IMR-90 (cell line): ENCODE measurements at regions not wholly inside any gene's neighbourhood (a gene's known extent, or its start where the extent isn't known, plus 50 kb on each side); places are given as distances from the start of the nearest gene placed in this dataset.

Experiments
- ATAC-seq: fragments of 200-7000 bp; cut with Tn5 transposase; 2 replicates; pipeline ENCODE4 v1.9.1; 2020; ENCODE audit warnings: low read depth, mild to moderate bottlenecking, moderate library complexity
- BruUV-seq: library from RNA; stranded (reverse); fragments of 400-500 nt; replicated peaks from 2 replicates; lab custom pipeline; 2021; lab: Mats Ljungman, UMichigan
- CTCF ChIA-PET: fragments of 300-600 bp; formaldehyde crosslinking; extraction: SDS; loops from one replicate; lab custom pipeline; 2021; ENCODE audit warnings: antibody characterized with exemption; lab: Yijun Ruan, JAX
- POLR2A ChIA-PET: fragments of 300-600 bp; sonication (Branson Sonifier 250); formaldehyde crosslinking; loops from one replicate; lab custom pipeline; 2022; ENCODE audit warnings: antibody characterized with exemption; ENCODE audit not compliant: unreplicated experiment; lab: Charles Lee
- DNase-seq: peaks from one replicate; pipeline ENCODE4 v3.0.0; 2013
- H2AFZ ChIP-seq: replicated peaks from 2 replicates; pipeline ENCODE3; 2013; ENCODE audit warnings: low read length, mild to moderate bottlenecking; ENCODE audit not compliant: poor library complexity
- H2AK5ac ChIP-seq: 2 replicates; pipeline ENCODE4 v1.6.1; 2013; ENCODE audit warnings: low read depth, low read length, inconsistent platforms
- H2AK9ac ChIP-seq: replicated peaks from 2 replicates; pipeline ENCODE3; 2013; ENCODE audit warnings: mild to moderate bottlenecking, low read depth, low read length, moderate library complexity; ENCODE audit not compliant: poor library complexity
- H2BK120ac ChIP-seq: 2 replicates; pipeline ENCODE4 v1.6.1; 2013; ENCODE audit warnings: low read depth, low read length, inconsistent platforms
- H2BK15ac ChIP-seq: 3 replicates; pipeline ENCODE4 v1.6.1; 2013; ENCODE audit warnings: low read depth, low read length, inconsistent platforms
- H2BK20ac ChIP-seq: 2 replicates; pipeline ENCODE4 v1.6.1; 2013; ENCODE audit warnings: low read depth, mild to moderate bottlenecking, inconsistent platforms, low read length, moderate library complexity
- H2BK5ac ChIP-seq: 2 replicates; pipeline ENCODE4 v1.6.1; 2013; ENCODE audit warnings: mild to moderate bottlenecking, low read depth, low read length, inconsistent platforms; ENCODE audit not compliant: poor library complexity, severe bottlenecking
- H3K14ac ChIP-seq: replicated peaks from 2 replicates; pipeline ENCODE4 v1.6.1; 2013; ENCODE audit warnings: low read depth, low read length, inconsistent platforms
- H3K18ac ChIP-seq: 2 replicates; pipeline ENCODE4 v1.6.1; 2013; ENCODE audit warnings: low read depth, low read length, control low read depth
- H3K23ac ChIP-seq: 2 replicates; pipeline ENCODE4 v1.6.1; 2013; ENCODE audit warnings: low read depth, low read length, inconsistent platforms
- H3K27ac ChIP-seq: 2 replicates; pipeline ENCODE4 v1.5.1; 2013; ENCODE audit warnings: mild to moderate bottlenecking, control low read depth, low read length; ENCODE audit not compliant: insufficient read depth
- H3K27me3 ChIP-seq: 2 replicates; pipeline ENCODE4 v1.6.1; 2013; ENCODE audit warnings: low read length; ENCODE audit not compliant: control insufficient read depth, insufficient read depth
- H3K36me3 ChIP-seq: 2 replicates; pipeline ENCODE4 v1.6.1; 2013; ENCODE audit warnings: low read length, mixed read lengths; ENCODE audit not compliant: control insufficient read depth, insufficient read depth
- H3K4ac ChIP-seq: 2 replicates; pipeline ENCODE4 v1.6.1; 2013; ENCODE audit warnings: low read depth, low read length, inconsistent platforms
- H3K4me1 ChIP-seq: 2 replicates; pipeline ENCODE4 v1.6.1; 2013; ENCODE audit warnings: low read length, mixed read lengths; ENCODE audit not compliant: control insufficient read depth, insufficient read depth
- H3K4me2 ChIP-seq: 2 replicates; pipeline ENCODE4 v1.6.1; 2013; ENCODE audit warnings: low read depth, mild to moderate bottlenecking, control low read depth, low read length, moderate library complexity
- H3K4me3 ChIP-seq: 2 replicates; pipeline ENCODE4 v1.5.1; 2013; ENCODE audit warnings: low read depth, mild to moderate bottlenecking, control low read depth, low read length, moderate library complexity; ENCODE audit not compliant: insufficient read depth
- H3K56ac ChIP-seq: 2 replicates; pipeline ENCODE4 v1.6.1; 2013; ENCODE audit warnings: low read length, inconsistent platforms; ENCODE audit not compliant: insufficient read depth; ENCODE audit errors: extremely low read depth
- H3K79me1 ChIP-seq, 2 experiments: 2 replicates each; pipeline ENCODE4 v1.6.1; 2013; ENCODE audit warnings: low read length in 2 of 2, inconsistent platforms in 1 of 2, low read depth in 1 of 2
- H3K9ac ChIP-seq: 2 replicates; pipeline ENCODE4 v1.6.1; 2013; ENCODE audit warnings: low read depth, low read length, control low read depth
- H3K9me1 ChIP-seq: 2 replicates; pipeline ENCODE4 v1.6.1; 2013; ENCODE audit warnings: low read length, inconsistent platforms; ENCODE audit not compliant: insufficient read depth
- H3K9me3 ChIP-seq: 2 replicates; pipeline ENCODE4 v1.6.1; 2013; ENCODE audit warnings: low read length; ENCODE audit not compliant: control insufficient read depth, insufficient read depth
- H4K20me1 ChIP-seq: 2 replicates; pipeline ENCODE4 v1.6.1; 2013; ENCODE audit warnings: low read length, inconsistent platforms; ENCODE audit not compliant: insufficient read depth
- H4K5ac ChIP-seq: 2 replicates; pipeline ENCODE4 v1.6.1; 2013; ENCODE audit warnings: mild to moderate bottlenecking, low read depth, low read length, control low read depth
- H4K8ac ChIP-seq, 2 experiments: 2 replicates each; pipeline ENCODE4 v1.6.1; 2013; ENCODE audit warnings: low read depth in 2 of 2, low read length in 2 of 2, control low read depth in 1 of 2, inconsistent platforms in 1 of 2
- H4K91ac ChIP-seq: 2 replicates; pipeline ENCODE4 v1.6.1; 2013; ENCODE audit warnings: low read depth, low read length, inconsistent platforms; ENCODE audit not compliant: insufficient read depth
- BHLHE40 ChIP-seq: fragments of 150-350 bp; IDR thresholded peaks from 2 replicates; pipeline ENCODE4 v1.6.1; 2016; ENCODE audit warnings: mild to moderate bottlenecking, low read depth, low read length
- FOS ChIP-seq: fragments of 150-350 bp; IDR thresholded peaks from 2 replicates; pipeline ENCODE4 v1.6.1; 2016; ENCODE audit warnings: low read depth, low read length
- MAFK ChIP-seq: IDR thresholded peaks from 2 replicates; pipeline ENCODE4 v1.6.1; 2012; ENCODE audit warnings: low read depth, low read length, improper control_type of control experiment
- MAZ ChIP-seq: IDR thresholded peaks from 2 replicates; pipeline ENCODE4 v1.6.1; 2012; ENCODE audit warnings: low read depth, mild to moderate bottlenecking, low read length, improper control_type of control experiment, moderate library complexity, borderline replicate concordance
- MXI1 ChIP-seq: IDR thresholded peaks from 2 replicates; pipeline ENCODE4 v1.6.1; 2012; ENCODE audit warnings: low read depth, mild to moderate bottlenecking, low read length, moderate library complexity, borderline replicate concordance
- POLR2A ChIP-seq: IDR thresholded peaks from 2 replicates; pipeline ENCODE4 v1.6.1; 2012; ENCODE audit warnings: mild to moderate bottlenecking, low read depth, low read length
- RAD21 ChIP-seq: IDR thresholded peaks from 2 replicates; pipeline ENCODE4 v1.6.1; 2012; ENCODE audit warnings: low read length, improper control_type of control experiment
- SMC3 ChIP-seq: fragments of 150-350 bp; IDR thresholded peaks from 2 replicates; pipeline ENCODE4 v1.6.1; 2016; ENCODE audit warnings: low read depth, mild to moderate bottlenecking, antibody characterized with exemption, low read length, moderate library complexity
- WGBS, 2 experiments: methylation state at CpG; one replicate each; pipeline versions ENCODE4 v1.1.5 to v1.1.7; 2013; ENCODE audit warnings: missing lambda C conversion rate in 2 of 2; ENCODE audit not compliant: insufficient read length in 1 of 2; ENCODE audit errors: extremely low coverage in 2 of 2; 5-methylcytosine and 5-hydroxymethylcytosine counted together
- dilution Hi-C: fragments of 300-500 bp; cut with HindIII; formaldehyde crosslinking; loops from one replicate; pipeline ENCODE4 v1.14.3; 2018; ENCODE audit warnings: low sequenced_read_pairs; ENCODE audit not compliant: unreplicated experiment
- in situ Hi-C: fragments of 300-500 bp; cut with MboI; formaldehyde crosslinking; loops from 3 replicates; pipeline ENCODE4 v1.14.3; 2019; ENCODE audit warnings: low sequenced_read_pairs, inconsistent platforms, mixed read lengths
- intact Hi-C: fragments of 100-400 bp; cut with micrococcal nuclease; formaldehyde crosslinking; loops from 2 replicates; pipeline ENCODE4 v1.10.0; 2022
- TF ChIP-seq, protein P1 (sequence below): conservative IDR thresholded peaks from 2 replicates; pipeline ENCODE4 v1.5.1; 2012; ENCODE audit warnings: mild to moderate bottlenecking, low read depth, low read length, improper control_type of control experiment

DNA sequence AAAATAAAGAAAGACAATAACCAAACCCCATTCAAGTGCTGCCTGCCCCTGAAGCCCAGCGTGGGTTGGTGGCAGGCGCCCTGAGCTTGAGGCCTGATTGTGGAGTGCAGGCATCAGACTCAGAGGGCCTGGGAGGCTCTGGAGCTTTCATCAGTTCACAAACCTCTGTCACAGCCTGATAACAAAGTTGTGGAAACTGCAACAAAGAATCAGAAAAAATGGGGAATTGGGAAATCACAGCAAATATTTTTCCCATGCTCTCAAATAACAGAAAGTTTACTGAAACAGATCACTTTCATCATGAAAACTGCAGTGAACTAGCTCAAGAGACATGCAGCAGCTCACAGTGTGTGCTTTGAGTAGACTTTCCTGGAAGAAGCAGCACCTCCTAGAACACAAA, 793.6 kb downstream of the UQCRFS1 start:
- peaks cover 32% of the 10 kb centered on the region for H3K9me3 ChIP-seq
- BruUV-seq: no TSS peak
- DNase-seq: no peak
- no peak overlapping the region for H3K4ac ChIP-seq
- H3K79me1 ChIP-seq: no peaks in the 10 kb centered on the region
- WGBS, 2 experiments: no CpG with 5 or more reads among the region's 2 CpGs
- H4K20me1 ChIP-seq: no peaks in the 10 kb centered on the region
- H3K9me1 ChIP-seq: no peaks in the 10 kb centered on the region
- ChIA-PET CTCF (no interaction called here), POLR2A (no interaction called here)
- H3K36me3 ChIP-seq: no peaks in the 10 kb centered on the region
- in situ Hi-C loops (no loop called here), dilution Hi-C loops (no loop called here), intact Hi-C loops (no loop called here)
- H3K18ac ChIP-seq: no peak overlapping the region
- H3K27ac ChIP-seq: no peak overlapping the region
- no peak overlapping the region for H3K14ac ChIP-seq
- H2AK9ac ChIP-seq: no peak overlapping the region
- H3K4me2 ChIP-seq: no peak overlapping the region
- no peaks in the 10 kb centered on the region for H3K27me3 ChIP-seq
- H3K4me1 ChIP-seq: no peaks in the 10 kb centered on the region
- H2BK15ac ChIP-seq: no peak overlapping the region
- no peak overlapping the region for H4K5ac ChIP-seq
- no peak overlapping the region for H3K9ac ChIP-seq
- H4K8ac ChIP-seq: no peak overlapping the region
- H3K23ac ChIP-seq: no peak overlapping the region
- no peak for ATAC-seq
- TF ChIP-seq MAZ (no peak), RAD21 (no peak), FOS (no peak), MAFK (no peak), BHLHE40 (no peak), POLR2A (no peak), MXI1 (no peak), SMC3 (no peak)
- TF ChIP-seq, protein P1, sequence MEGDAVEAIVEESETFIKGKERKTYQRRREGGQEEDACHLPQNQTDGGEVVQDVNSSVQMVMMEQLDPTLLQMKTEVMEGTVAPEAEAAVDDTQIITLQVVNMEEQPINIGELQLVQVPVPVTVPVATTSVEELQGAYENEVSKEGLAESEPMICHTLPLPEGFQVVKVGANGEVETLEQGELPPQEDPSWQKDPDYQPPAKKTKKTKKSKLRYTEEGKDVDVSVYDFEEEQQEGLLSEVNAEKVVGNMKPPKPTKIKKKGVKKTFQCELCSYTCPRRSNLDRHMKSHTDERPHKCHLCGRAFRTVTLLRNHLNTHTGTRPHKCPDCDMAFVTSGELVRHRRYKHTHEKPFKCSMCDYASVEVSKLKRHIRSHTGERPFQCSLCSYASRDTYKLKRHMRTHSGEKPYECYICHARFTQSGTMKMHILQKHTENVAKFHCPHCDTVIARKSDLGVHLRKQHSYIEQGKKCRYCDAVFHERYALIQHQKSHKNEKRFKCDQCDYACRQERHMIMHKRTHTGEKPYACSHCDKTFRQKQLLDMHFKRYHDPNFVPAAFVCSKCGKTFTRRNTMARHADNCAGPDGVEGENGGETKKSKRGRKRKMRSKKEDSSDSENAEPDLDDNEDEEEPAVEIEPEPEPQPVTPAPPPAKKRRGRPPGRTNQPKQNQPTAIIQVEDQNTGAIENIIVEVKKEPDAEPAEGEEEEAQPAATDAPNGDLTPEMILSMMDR: no peak
- no peak overlapping the region for H2BK5ac ChIP-seq
- no peak overlapping the region for H2AK5ac ChIP-seq
- H2AFZ ChIP-seq: no peak overlapping the region
- no peak overlapping the region for H3K56ac ChIP-seq
- H3K4me3 ChIP-seq: no peak overlapping the region
- H2BK20ac ChIP-seq: no peak overlapping the region
- no peak overlapping the region for H4K91ac ChIP-seq
- H2BK120ac ChIP-seq: no peak overlapping the region
